GM18498 (cell line): ENCODE measurements at regions not wholly inside any gene's neighbourhood (a gene's known extent, or its start where the extent isn't known, plus 50 kb on each side); places are given as distances from the start of the nearest gene placed in this dataset.
"Not testable (repeated sequence)": the region's sequence is repeated elsewhere in the genome, so short reads cannot be mapped to it uniquely, and the experiment has no call there.

ENCODE experiments used
- ATAC-seq: cut with Tn5 transposase; IDR thresholded peaks from one replicate; pipeline ENCODE4 v1.9.1; 2021; ENCODE audit warnings: mild to moderate bottlenecking, moderate library complexity; ENCODE audit not compliant: unreplicated experiment

DNA sequence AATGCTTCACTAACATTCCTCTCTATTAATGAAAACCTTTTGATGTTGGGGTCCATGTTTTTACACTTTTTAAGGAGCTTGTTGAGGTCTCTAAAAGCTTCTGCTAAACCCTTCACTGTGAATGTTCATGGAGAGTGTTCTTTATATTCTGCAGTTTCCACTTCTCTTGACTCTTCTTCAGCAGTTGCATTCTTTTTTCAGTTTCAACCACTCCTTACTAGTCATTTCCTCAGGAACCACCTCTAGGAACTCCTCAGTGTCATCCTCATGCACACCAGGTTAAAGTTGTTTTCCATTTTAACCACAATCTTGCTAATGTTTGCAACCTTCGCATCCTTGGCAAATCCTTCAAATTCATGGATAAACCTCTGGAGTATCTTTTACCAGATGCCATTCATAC lies 821.6 kb downstream of the ANKRD7 start:
- no peak for ATAC-seq

DNA sequence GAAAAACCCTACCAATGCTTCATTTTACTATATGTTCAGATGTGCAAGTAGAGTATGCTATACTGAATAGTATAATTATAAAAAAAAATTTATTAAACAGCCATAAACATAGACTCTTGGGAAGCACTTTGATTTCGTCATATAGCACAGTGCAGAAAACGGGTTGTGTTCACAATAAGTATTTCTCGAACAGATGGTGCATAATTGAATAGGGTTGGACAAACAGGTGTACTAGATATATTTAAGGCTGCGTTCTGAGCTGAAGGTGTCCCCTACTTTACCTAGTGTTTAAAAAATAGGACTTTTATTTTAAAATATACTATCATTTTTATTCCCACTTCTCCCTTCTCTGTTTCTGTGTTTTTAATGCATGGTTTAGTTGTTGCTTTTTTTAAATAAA lies 841.5 kb downstream of the ANKRD7 start:
- ATAC-seq: no peak

DNA sequence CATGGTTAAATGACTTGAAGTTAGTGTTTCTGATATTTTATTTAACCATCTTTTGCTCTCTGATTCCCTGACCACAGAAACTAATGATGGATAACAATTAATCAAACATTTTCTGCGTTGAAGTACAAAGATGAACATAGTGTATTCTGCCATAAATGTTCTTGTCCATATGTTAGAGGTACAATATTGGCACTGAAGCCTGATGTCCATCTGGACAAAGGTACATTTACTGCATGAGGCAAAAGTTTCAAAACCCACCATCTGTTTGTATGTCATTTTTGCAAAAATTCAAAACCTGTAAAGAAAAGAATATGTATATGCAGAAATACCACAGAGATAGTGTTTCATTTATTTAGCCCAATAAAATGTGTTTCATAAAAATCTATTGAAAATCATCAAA lies 861.5 kb downstream of the ANKRD7 start:
- no peak for ATAC-seq

DNA sequence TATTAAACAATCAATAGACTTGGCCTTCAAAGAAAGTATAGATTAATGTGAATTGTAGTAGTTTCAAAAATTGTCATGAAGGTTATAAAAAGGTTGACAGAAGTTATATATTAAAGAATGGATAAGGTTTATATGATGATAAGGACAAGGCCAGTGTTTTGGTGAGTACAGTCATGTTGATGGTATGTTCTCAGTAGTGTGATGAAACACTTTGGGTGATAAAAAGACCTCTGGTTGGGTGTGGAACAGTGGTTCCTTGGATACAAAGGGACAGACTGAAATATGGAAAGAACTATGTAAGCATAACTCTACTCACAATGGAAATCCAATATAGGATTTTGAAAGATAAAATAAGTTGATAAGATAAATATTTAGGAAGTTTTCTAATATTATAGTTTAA lies 866.3 kb downstream of the ANKRD7 start:
- ATAC-seq: no peak

DNA sequence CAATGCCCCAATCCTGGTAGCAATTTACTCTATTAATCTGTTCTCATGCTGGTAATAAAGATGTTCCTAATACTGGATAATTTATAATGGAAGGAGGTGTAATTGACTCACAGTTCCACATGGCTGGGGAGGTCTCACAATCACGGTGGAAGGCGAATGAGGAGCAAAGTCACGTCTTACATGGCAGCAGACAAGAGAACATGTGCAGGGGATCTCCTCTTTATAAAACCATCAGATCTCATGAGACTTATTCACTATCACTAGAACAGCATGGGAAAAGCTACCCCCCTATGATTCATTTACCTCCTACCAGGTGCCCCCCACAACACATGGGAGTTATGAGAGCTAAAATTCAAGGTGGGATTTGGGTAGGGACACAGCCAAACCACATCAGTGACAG lies 872.2 kb downstream of the ANKRD7 start:
- no peak for ATAC-seq

DNA sequence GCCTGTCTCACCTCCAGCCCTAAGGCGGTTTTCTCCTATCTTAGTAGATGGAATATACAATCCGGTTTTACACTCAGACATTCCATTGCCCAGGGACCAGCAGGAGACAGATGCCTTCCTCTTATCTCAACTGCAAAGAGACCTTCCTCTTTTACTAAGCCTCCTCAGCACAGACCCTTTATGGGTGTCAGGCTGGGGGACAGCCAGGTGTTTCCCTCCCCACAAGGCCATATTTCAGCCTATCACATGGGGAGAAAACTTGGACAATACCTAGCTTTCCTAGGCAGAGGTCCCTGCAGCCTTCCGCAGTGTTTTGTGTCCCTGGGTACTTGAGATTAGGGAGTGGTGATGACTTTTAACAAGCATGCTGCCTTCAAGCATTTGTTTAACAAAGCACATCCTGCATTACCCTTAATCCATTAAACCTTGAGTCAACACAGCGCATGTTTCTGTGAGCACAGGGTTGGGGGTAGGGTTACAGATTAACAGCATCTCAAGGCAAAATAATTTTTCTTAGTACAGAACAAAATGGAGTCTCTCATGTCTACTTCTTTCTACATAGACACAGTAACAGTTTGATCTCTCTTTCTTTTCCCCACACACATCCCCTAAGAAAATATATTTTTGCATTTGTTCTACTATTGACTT lies 876.2 kb downstream of the ANKRD7 start:
- not testable (repeated sequence) for ATAC-seq

DNA sequence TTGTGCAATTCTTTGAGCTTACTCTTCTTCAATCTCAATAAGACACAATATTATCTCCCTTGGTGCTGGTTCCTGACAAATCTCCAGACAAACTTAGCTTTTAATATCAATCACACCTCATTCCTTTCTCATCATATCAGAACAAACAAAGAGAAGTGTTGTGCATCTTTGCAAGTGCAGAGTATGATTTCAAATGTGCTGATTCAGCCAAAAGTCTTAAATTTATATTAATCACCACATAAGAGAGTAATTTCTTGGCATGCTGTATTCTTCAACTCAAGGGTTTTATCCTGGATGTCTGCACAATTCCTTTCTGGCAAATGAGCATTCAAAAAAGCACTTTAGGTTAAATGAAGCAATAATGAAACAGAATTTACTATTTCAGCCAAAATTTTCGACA lies 877.8 kb downstream of the ANKRD7 start:
- ATAC-seq: no peak

DNA sequence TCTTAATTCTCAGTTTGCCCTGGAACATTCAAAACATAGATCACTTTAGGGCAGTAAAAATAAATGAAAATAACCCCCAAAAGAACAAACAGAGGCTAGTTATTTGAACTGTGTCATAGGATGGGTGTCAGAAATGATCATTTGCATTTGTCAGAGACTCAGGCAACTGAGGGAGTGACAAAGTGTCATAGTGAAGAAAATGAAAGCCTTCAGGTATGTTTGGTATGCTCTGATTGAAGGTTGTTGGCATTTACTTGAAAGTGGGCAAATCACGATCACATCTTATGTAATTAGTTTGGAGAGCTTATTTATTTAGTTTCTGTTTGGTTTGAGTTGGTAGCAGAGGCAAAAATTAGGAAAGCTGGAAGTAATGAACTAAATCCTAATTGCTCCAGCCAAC lies 880.9 kb downstream of the ANKRD7 start:
- no peak for ATAC-seq

DNA sequence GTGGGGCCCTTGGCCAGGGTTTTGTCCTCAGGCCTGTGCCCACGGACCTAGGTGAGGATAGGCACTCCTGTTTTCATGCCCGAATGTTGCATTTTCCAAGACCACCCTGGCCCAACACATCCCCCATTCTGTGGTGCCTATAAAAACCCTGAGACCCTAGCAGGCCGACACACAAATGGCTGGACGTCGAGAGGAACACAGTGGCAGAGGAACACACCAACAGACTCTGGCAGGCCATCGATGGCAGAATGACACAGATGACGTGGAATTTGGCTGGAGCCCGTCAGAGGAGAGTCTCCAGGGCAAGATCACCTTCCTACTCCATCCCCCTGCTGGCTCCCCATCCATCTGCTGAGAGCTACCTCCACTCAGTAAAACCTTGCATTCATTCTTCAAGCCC lies 898.8 kb downstream of the ANKRD7 start:
- ATAC-seq: no peak

DNA sequence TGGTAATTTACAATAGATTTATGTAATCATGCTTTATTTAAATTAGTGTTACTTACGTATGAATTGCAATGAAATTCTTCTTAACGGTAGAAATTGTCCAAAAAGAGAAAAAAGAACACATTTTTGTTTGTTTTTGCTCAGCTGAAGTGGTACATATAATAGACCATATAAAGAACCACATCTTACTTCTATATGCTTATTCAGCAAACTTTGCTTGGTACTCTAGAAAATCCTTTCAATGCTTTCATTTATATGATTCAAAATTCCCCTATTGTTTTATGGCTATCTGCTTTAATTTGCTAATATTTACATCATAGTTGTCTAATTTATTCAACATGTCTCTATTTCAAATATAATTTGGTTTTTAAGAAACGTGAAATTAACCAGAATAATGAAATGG lies 903.2 kb downstream of the ANKRD7 start:
- ATAC-seq: no peak

DNA sequence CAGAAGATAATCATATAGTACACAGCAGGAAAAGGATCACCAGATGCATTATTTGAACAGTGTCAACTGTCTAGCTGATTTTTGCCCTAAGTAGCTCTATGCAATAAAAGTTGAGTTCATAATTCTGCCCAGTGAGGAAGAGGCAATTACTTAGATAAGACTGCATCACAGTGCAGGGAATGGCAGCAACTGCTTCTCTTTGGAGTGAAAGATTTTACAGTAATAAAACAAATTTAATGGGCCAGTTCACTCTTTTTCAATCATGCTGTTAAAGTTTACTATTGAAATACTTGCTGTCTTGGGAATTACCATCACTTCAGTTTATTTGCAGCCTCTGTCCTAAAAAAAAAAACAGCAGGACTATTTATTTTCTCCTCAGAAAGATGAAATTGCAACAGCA lies 907.9 kb downstream of the ANKRD7 start:
- ATAC-seq: no peak

DNA sequence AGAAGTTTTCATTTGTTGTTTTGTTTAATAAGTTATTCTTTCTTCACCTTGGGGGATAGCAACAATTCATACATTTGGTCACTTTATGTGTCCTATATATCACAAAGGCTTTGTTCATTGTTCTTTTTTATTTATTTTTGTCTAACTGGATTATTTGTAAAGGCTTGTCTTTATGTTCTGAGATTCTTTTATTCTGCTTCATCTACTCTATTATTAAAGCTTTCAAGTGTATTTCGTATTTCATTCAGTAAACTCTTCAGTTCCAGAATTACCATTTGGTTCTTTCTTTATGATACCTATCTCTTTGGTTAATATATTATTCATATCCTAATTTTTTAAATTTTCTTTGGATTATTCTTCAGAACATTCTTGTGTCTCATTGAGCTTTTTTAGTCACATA lies 942.9 kb downstream of the ANKRD7 start:
- no peak for ATAC-seq

DNA sequence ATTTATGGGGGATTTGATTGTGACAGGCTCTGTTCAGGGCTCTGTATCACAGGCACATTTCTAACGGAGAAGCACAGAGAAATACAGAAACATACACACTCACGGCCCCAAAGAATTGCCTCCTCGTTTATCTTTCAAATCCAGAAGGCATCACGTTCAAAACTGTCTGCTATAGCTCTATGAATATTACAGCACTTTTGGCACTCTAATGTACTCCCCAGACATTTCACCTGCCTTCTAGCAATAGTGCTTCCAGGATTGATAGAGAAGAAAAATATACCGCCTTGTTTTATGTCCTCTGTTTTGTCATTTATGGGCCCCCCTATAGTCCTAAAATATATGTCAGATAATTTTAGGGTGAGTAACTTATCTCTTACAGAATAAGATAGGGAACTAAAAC lies 947.5 kb downstream of the ANKRD7 start:
- ATAC-seq: no peak

DNA sequence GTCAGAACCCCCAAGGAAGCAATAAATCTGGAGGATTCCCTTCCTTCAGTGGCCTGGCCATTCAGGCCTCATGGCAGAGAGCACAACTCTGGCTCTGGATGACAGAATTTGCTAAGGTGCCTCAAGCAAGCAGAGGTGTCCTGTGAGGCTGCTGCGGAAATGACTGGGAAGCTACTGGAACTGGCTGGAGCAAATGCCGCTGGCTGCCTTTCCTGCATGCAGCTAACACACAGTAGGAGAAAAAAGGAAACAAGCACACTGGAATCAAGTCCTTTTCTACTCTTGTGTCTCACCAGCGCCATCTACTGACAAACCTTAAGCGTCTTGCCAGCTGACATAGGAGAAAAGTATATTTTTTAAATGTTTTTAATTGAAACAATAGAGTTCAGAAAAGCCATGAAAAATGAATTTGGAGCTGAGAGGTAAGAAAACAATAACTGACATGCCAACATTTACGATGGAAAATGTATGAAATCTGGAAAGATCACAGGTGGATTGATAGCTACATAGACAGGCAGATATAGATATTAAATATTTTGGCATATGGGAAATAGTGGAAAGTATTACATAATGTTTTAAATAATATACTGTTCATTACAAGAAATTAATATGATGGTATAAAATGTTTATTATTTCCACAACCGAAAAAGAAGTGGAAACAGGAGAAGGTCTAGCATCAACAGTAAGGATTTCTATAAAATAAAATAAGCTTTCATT lies 951.6 kb downstream of the ANKRD7 start:
- ATAC-seq: peak; percentile 77

DNA sequence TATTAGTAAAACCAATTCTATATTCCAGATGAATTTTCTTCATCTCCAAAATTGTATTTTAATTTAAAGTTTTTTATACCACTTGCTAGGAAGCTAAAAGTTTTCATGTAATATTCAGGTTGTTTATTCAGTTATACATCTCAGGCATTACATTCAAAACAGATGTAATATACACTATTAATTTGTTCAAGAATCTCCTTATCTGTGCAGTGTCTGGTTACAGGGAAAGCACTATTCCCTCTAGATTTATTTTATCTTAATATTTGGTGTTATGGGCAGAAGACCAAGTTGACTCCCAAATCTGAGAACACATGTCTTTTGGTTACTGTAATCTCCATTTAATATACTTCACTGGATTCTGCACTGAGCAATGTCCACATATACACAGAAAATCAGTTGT lies 953.4 kb downstream of the ANKRD7 start:
- no peak for ATAC-seq

DNA sequence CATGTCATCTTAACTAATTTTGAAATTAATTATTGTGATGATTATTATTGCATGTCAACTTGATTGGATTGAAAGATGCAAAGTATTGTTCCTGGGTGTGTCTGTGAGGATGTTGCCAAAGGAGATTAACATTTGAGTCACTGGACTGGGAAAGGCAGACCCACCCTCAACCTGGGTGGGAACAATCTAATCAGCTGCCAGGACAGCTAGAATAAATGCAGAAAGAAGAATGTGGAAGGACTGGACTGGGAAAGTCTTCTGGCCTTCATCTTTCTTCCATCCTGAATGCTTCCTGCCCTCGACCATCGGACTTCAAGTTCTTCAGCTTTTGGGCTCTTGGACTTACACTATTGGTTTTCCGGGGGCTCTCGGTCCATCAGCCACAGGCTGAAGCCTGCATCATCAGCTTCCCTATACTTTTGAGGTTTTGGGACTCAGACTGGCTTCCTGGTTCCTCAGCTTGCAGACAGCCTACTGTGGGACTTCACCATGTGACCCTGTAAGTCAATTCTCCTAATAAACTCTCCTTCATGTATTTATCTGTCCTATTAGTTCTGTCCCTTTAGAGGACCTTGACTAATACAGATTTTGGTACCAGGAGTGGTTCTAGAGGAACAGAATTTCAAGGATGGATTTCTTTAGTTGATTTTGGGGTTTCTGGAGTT lies 959.8 kb downstream of the ANKRD7 start:
- no peak for ATAC-seq

DNA sequence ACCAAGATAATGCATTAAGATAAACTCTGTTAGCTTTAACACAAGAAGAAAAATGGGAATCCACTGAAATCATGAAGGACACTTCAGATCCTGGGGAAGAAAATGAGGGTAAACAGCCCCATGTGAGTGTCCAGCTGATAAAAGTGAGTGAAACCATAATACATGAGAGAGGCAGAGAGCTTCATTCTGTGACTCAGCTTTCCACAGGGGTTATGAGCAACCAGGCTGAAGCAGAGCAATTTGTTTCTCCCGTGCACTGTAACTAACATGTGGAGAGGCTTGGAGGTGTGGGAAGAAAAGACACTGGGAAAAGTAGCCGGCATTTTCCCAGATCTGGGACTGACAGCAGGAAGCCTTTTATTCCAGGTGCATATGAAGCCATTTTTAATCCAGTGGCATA lies 971.7 kb downstream of the ANKRD7 start:
- no peak for ATAC-seq

DNA sequence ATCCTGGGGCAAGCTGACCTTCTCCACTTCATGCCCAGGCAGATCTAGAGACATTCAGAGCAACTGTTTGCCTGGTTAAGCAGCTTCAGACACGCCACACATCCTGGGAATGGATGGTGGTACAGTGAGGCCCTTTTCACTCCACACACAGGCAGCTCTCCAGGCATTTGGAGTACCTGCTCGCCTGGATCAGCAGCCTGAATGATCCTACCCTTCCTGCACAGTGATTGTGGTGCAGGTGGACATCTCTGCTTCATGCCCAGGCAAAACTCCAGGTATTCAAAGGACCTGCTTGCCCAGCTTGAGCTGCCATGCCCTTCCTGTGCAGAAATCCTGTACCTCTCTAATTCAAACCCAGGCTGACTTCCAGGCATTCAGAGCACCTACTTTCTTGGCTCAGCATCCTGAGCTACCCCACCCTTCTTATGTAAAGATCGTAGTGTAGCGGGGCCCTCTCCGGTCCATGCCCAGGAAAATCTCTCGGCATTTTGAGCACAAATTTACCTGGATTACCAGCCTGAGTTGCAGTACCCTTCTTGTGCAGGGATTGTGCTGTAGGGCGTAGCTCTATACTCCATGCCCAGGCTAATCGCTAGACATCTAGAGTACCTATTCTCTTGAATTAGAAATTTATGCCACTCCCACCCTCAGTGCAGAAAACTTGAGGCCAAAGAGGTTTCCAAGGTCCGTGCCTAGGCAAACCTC lies 972.8 kb downstream of the ANKRD7 start:
- ATAC-seq: peak; percentile 21

DNA sequence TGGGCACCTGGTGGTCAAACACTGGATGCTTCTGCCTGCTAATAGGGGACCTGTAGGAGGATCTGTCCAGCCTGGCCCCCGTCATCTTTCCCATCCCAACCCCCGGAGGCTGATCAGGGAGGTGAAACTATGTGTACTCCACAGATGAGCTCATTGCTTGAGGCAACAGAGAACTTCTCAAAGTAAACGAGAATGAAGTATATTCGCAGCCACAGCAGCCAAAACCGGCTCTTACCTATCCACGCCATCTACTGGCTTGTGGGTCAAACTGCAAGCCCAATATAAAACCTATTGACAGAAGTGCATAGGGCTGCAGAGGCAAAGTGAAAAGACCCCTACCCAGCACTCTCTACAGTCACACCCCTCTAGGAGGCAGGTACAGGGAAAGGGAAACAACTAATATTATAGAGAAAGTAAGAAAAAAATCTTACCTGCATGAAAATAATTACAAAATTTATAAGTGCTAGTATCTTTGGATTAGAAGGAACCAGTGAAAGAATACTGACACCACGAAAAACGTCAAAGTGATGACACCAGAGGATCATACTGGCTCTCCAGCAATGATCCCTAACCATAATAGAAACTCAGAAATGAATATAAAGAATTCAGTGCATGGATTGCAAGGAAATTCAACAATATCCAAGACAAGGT lies 973.5 kb downstream of the ANKRD7 start:
- peak; percentile 96 for ATAC-seq

DNA sequence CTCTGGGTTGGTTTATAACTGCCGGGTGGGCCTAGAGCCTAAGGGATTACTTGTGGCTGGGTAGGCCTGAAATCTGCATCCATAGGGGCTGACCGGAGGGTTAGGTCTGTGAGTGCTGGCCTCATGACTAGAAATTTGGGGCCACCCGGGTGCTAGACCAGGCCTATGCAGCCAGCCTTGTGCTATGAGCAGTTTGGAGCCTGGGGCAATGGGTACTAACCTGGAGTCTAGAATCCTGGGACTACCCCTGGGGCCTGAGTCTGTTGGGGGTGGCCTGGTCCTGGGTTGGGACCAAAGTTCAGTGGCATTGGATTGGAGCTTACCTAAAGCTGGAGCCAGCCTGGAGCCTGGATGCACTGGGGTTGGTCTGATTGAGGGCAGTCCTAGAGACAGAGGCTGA lies 995.2 kb downstream of the ANKRD7 start:
- ATAC-seq: no peak

DNA sequence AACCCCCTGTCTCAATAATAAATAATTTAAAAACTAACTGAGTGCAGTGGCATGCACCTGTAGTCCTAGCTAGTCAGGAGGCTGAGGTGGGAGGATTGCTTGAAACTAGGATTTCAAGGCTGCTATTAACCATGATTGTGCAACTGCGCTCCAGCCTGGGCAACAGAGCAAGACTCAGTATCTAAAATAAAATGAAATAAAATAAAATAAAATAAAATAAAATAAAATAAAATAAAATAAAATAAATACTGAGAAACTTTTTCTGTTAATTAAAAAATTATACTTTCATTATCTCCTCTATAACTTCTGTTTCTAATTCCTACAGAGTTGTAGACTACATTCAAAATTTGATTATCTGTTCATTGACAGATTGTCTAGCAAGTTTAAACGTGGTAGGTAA lies 999.4 kb downstream of the ANKRD7 start:
- no peak for ATAC-seq
